Endothelial cell of umbilical vein (primary cell): ENCODE measurements at regions not wholly inside any gene's neighbourhood (a gene's known extent, or its start where the extent isn't known, plus 50 kb on each side); places are given as distances from the start of the nearest gene placed in this dataset.

Source experiments
- CTCF ChIP-seq, 2 donors: IDR thresholded peaks; 1 replicate in 1 of 2; 2 replicates in 1 of 2; pipeline ENCODE4 v1.5.1; 2011; ENCODE audit warnings: low read length in 2 of 2, mild to moderate bottlenecking in 2 of 2, moderate library complexity in 2 of 2, control low read depth in 1 of 2, inconsistent platforms in 1 of 2, low read depth in 1 of 2; ENCODE audit not compliant: insufficient read depth in 1 of 2; ENCODE audit errors: extremely low read depth in 1 of 2
- POLR2A ChIP-seq: IDR thresholded peaks from 2 replicates; pipeline ENCODE4 v1.6.1; 2012; ENCODE audit warnings: low read depth, mild to moderate bottlenecking, control low read depth, low read length

GRCh38 chr10:113320987-113321386 is 231.9 kb upstream of the HABP2 start:
- TF ChIP-seq CTCF (IDR thresholded peaks at IDR 0.05; ENCODE audit: extremely low read depth in 1 of 2, insufficient read depth in 1 of 2, low read depth in 1 of 2, low read length in 2 of 2), result no peak
- TF ChIP-seq POLR2A, result no peak
